ENCODE measurements at regions not wholly inside any gene's neighbourhood (a gene's known extent, or its start where the extent isn't known, plus 50 kb on each side); places are given as distances from the start of the nearest gene placed in this dataset.

DNA sequence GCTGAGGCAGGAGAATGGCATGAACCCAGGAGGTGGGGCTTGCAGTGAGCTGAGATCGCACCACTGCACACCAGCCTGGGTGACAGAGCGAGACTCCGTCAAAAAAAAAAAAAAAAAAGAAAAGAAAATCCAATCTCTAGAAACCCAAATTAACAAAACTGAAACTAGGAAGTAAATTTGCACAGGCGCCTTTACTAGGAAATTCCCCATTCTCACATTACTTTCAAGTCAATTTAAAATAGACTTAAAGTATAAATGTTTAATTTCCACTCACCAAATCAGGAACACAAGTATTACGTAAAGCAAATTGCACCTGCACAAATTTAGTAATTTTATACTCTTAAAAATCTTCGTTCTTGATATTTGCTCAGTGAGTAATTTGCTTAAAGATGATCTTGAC is 67.8 kb upstream of the BCAR3 start:
- Histone ChIP-seq H3K9ac (ENCODE audit: insufficient read depth in 1 of 2, low read length in 2 of 2) (no peak overlapping the region), H3K36me3 (ENCODE audit: control insufficient read depth in 4 of 4, insufficient read depth in 4 of 4, low read length in 4 of 4) (no peaks in the 10 kb centered on the region), H3K27me3 (ENCODE audit: control insufficient read depth in 3 of 3, insufficient read depth in 3 of 3, low read length in 2 of 3) (no peaks in the 10 kb centered on the region), H3K27ac (ENCODE audit: low read depth in 1 of 2, low read length in 1 of 2) (no peak overlapping the region), H3K9me3 (ENCODE audit: control insufficient read depth in 4 of 4, insufficient read depth in 3 of 4, low read length in 3 of 4) (peaks cover 0 to 5% (median 1%) of the 10 kb centered on the region in 4 donors), H3K4me1 (ENCODE audit: control insufficient read depth in 5 of 5, insufficient read depth in 5 of 5, low read length in 5 of 5) (peaks cover 0 to 35% (median 34%) of the 10 kb centered on the region in 5 donors), H3K4me3 (no peak overlapping the region)
- 61 to 65% methylated on average over 4 to 6 of the region's 6 CpGs for WGBS, 2 donors
- no peak for ATAC-seq (ENCODE audit: insufficient read depth, low FRiP score)
- TF ChIP-seq, protein P1, sequence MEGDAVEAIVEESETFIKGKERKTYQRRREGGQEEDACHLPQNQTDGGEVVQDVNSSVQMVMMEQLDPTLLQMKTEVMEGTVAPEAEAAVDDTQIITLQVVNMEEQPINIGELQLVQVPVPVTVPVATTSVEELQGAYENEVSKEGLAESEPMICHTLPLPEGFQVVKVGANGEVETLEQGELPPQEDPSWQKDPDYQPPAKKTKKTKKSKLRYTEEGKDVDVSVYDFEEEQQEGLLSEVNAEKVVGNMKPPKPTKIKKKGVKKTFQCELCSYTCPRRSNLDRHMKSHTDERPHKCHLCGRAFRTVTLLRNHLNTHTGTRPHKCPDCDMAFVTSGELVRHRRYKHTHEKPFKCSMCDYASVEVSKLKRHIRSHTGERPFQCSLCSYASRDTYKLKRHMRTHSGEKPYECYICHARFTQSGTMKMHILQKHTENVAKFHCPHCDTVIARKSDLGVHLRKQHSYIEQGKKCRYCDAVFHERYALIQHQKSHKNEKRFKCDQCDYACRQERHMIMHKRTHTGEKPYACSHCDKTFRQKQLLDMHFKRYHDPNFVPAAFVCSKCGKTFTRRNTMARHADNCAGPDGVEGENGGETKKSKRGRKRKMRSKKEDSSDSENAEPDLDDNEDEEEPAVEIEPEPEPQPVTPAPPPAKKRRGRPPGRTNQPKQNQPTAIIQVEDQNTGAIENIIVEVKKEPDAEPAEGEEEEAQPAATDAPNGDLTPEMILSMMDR (IDR thresholded peaks at IDR 0.05; ENCODE audit: control extremely low read depth, extremely low read depth) = no peak
- peak in 1 of 3 donors; percentile 44 for DNase-seq

DNA sequence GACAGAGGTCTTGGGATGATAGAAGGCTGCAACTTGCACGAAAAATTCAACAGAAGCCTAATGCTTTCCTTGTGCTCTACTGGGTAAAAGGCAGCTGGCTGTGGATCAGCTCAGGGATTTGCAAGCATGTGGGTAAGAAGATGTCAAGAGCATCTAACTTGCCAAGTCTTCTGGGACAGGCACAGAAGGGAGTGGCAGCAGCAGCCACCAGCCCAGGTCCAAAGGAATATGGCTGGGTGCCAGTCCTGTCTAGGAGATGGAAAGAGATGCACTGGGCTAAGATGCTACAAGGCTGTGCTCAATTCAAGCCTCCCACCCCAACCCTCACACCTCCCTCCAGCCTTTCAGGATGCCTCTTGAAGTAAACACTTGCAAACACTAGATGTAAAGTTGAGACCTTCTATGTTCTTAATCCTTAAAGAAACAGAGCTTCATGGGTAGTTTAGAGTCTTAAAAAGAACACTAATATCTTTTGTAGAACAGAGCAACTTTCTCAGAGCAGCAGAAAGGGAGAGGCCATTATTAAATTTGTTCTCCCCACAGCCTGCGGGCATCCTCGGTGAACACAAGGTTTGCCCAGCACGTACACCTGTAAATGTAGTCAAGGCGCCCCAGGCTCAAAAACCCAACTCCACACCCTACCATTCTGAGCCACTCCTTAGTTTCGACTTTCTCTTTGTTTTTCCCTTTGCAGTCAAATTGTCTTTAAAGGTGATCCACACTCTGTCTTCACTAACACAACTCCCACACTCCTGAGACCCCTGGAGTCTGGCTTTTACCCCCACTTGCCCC is 64.6 kb upstream of the BCAR3 start:
- no peaks in the 10 kb centered on the region for H3K36me3 ChIP-seq (ENCODE audit: control insufficient read depth in 4 of 4, insufficient read depth in 4 of 4, low read length in 4 of 4)
- peaks cover 0 to 5% (median 1%) of the 10 kb centered on the region in 4 donors for H3K9me3 ChIP-seq (ENCODE audit: control insufficient read depth in 4 of 4, insufficient read depth in 3 of 4, low read length in 3 of 4)
- DNase-seq (no peak), ATAC-seq (ENCODE audit: insufficient read depth, low FRiP score) (no peak)
- H3K27ac ChIP-seq (ENCODE audit: low read depth in 1 of 2, low read length in 1 of 2) = no peak overlapping the region
- no peaks in the 10 kb centered on the region for H3K27me3 ChIP-seq (ENCODE audit: control insufficient read depth in 3 of 3, insufficient read depth in 3 of 3, low read length in 2 of 3)
- TF ChIP-seq, protein P1 (IDR thresholded peaks at IDR 0.05; ENCODE audit: control extremely low read depth, extremely low read depth) = no peak
- peaks cover 0 to 13% (median 7%) of the 10 kb centered on the region in 5 donors for H3K4me1 ChIP-seq (ENCODE audit: control insufficient read depth in 5 of 5, insufficient read depth in 5 of 5, low read length in 5 of 5)
- no peak overlapping the region for H3K4me3 ChIP-seq
- no peak overlapping the region for H3K9ac ChIP-seq (ENCODE audit: insufficient read depth in 1 of 2, low read length in 2 of 2)
- 88 to 90% methylated on average over 6 of the region's 6 CpGs for WGBS, 2 donors

DNA sequence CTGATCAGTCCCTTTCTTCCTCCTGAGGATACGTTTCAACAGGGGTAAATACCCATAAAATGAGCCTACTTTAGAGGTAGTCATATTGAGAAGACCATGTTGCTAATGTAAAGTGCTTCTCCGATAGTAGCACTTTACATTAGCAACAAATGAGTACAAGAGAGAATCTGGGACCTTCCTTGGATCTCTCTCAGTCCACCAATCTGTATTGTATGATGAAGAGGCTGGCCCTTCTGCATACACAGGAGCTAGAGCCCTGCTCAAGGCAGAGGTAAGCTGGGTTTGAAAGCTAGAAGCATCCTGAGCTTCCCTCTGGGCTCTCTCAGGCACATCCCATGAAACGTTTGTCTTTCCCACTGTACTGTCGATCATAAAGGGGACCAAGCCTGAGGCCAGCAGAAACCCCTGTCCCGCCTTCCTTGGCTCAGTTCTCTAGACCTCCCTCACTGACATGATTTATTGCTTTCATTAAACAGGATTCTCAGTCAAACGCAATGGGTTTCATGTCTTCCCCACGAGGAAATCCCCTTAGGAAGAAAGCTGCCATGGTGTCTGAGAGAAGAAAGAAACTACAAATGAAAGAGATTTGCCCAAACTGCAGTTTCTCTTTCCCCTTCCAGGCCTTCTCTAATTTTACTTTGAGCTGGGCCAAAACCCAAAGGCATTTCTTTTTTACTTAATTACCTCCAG is 62.8 kb upstream of the BCAR3 start:
- TF ChIP-seq, protein P1 (IDR thresholded peaks at IDR 0.05; ENCODE audit: control extremely low read depth, extremely low read depth) = no peak
- no peaks in the 10 kb centered on the region for H3K27me3 ChIP-seq (ENCODE audit: control insufficient read depth in 3 of 3, insufficient read depth in 3 of 3, low read length in 2 of 3)
- 58 to 61% methylated on average over 7 of the region's 7 CpGs for WGBS, 2 donors
- H3K4me1 ChIP-seq (ENCODE audit: control insufficient read depth in 5 of 5, insufficient read depth in 5 of 5, low read length in 5 of 5) = peaks cover 0 to 13% (median 4%) of the 10 kb centered on the region in 5 donors
- H3K9me3 ChIP-seq (ENCODE audit: control insufficient read depth in 4 of 4, insufficient read depth in 3 of 4, low read length in 3 of 4) = peaks cover 0 to 5% (median 1%) of the 10 kb centered on the region in 4 donors
- H3K36me3 ChIP-seq (ENCODE audit: control insufficient read depth in 4 of 4, insufficient read depth in 4 of 4, low read length in 4 of 4) = no peaks in the 10 kb centered on the region
- no peak overlapping the region for H3K4me3 ChIP-seq
- ATAC-seq (ENCODE audit: insufficient read depth, low FRiP score) (no peak), DNase-seq (no peak)
- no peak overlapping the region for H3K9ac ChIP-seq (ENCODE audit: insufficient read depth in 1 of 2, low read length in 2 of 2)
- no peak overlapping the region for H3K27ac ChIP-seq (ENCODE audit: low read depth in 1 of 2, low read length in 1 of 2)

Data from lung (tissue), 11 donors.